ENCODE measurements at regions not wholly inside any gene's neighbourhood (a gene's known extent, or its start where the extent isn't known, plus 50 kb on each side); places are given as distances from the start of the nearest gene placed in this dataset.

- H3K27me3 ChIP-seq (ENCODE audit: control insufficient read depth in 2 of 2, insufficient read depth in 2 of 2, low read length in 2 of 2), result no peaks in the 10 kb centered on the region
- no peak overlapping the region for H3K4me3 Mint-ChIP-seq
- no peak overlapping the region for H3K4me2 ChIP-seq (replicated peaks; ENCODE audit: extremely low read depth, low read length, poor library complexity, severe bottlenecking)
- H3K27ac ChIP-seq (ENCODE audit: low read depth in 1 of 2, low read length in 2 of 2), result no peak overlapping the region
- peaks cover 7 to 10% of the 10 kb centered on the region in 2 donors for H3K9me3 ChIP-seq (replicated peaks in 1 of 2; ENCODE audit: control insufficient read depth in 1 of 2, insufficient read depth in 1 of 2, low read length in 2 of 2)
- H3K36me3 ChIP-seq (replicated peaks in 1 of 2; ENCODE audit: control insufficient read depth in 1 of 2, insufficient read depth in 2 of 2, low read length in 2 of 2), result no peaks in the 10 kb centered on the region
- WGBS (ENCODE audit: insufficient coverage), result 94% methylated on average over 4 of the region's 9 CpGs
- H2AFZ ChIP-seq (ENCODE audit: insufficient read depth, low read depth, low read length, poor library complexity, severe bottlenecking), result no peak overlapping the region
- no peaks in the 10 kb centered on the region for H3K79me2 ChIP-seq (ENCODE audit: insufficient read depth, low read length)
- H3K9me3 Mint-ChIP-seq, result peaks cover 2 to 23% (median 9%) of the 10 kb centered on the region in 7 donors
- H3K27me3 Mint-ChIP-seq (ENCODE audit: low read depth in 3 of 3), result peaks cover 0 to 3% (median 0%) of the 10 kb centered on the region in 3 donors
- no peak for TF ChIP-seq CTCF (IDR thresholded peaks at IDR 0.05)
- H3K36me3 Mint-ChIP-seq, result no peaks in the 10 kb centered on the region
- DNase-seq, result no peak
- H3K4me3 ChIP-seq (replicated peaks in 1 of 3; ENCODE audit: low read depth in 2 of 3, low read length in 3 of 3), result no peak overlapping the region
- H3K4me1 ChIP-seq (ENCODE audit: control insufficient read depth in 1 of 2, insufficient read depth in 2 of 2, low read length in 2 of 2), result peaks cover 11 to 15% of the 10 kb centered on the region in 2 donors
- intact Hi-C loops (cut with micrococcal nuclease), result no loop called here
- H4K20me1 ChIP-seq (ENCODE audit: insufficient read depth, low read length), result no peaks in the 10 kb centered on the region
- peaks cover 14% of the 10 kb centered on the region for H3K4me1 Mint-ChIP-seq
- no peak overlapping the region for H3K9ac ChIP-seq (ENCODE audit: insufficient read depth, low read length, poor library complexity, severe bottlenecking)
- peak overlapping the region in 1 of 7 donors; percentile 84 for H3K27ac Mint-ChIP-seq
Observed at GRCh38 chr21:35427320-35428000, 378.4 kb upstream of the RUNX1 start.

- H2AFZ ChIP-seq (ENCODE audit: insufficient read depth, low read depth, low read length, poor library complexity, severe bottlenecking), result no peak overlapping the region
- H3K4me1 ChIP-seq (ENCODE audit: control insufficient read depth in 1 of 2, insufficient read depth in 2 of 2, low read length in 2 of 2), result peaks cover 11 to 15% of the 10 kb centered on the region in 2 donors
- peaks cover 2 to 23% (median 10%) of the 10 kb centered on the region in 7 donors for H3K9me3 Mint-ChIP-seq
- peaks cover 0 to 3% (median 0%) of the 10 kb centered on the region in 3 donors for H3K27me3 Mint-ChIP-seq (ENCODE audit: low read depth in 3 of 3)
- H3K9me3 ChIP-seq (replicated peaks in 1 of 2; ENCODE audit: control insufficient read depth in 1 of 2, insufficient read depth in 1 of 2, low read length in 2 of 2), result peaks cover 6 to 10% of the 10 kb centered on the region in 2 donors
- H3K27ac Mint-ChIP-seq, result no peak overlapping the region
- H3K36me3 Mint-ChIP-seq, result no peaks in the 10 kb centered on the region
- peaks cover 14% of the 10 kb centered on the region for H3K4me1 Mint-ChIP-seq
- WGBS (ENCODE audit: insufficient coverage), result no CpG with 5 or more reads among the region's 2 CpGs
- H3K4me2 ChIP-seq (replicated peaks; ENCODE audit: extremely low read depth, low read length, poor library complexity, severe bottlenecking), result no peak overlapping the region
- TF ChIP-seq CTCF (IDR thresholded peaks at IDR 0.05), result no peak
- H3K27ac ChIP-seq (ENCODE audit: low read depth in 1 of 2, low read length in 2 of 2), result no peak overlapping the region
- H3K9ac ChIP-seq (ENCODE audit: insufficient read depth, low read length, poor library complexity, severe bottlenecking), result no peak overlapping the region
- H3K79me2 ChIP-seq (ENCODE audit: insufficient read depth, low read length), result no peaks in the 10 kb centered on the region
- DNase-seq, result no peak
- H4K20me1 ChIP-seq (ENCODE audit: insufficient read depth, low read length), result no peaks in the 10 kb centered on the region
- H3K4me3 Mint-ChIP-seq, result no peak overlapping the region
- no peaks in the 10 kb centered on the region for H3K36me3 ChIP-seq (replicated peaks in 1 of 2; ENCODE audit: control insufficient read depth in 1 of 2, insufficient read depth in 2 of 2, low read length in 2 of 2)
- no peak overlapping the region for H3K4me3 ChIP-seq (replicated peaks in 1 of 3; ENCODE audit: low read depth in 2 of 3, low read length in 3 of 3)
- intact Hi-C loops (cut with micrococcal nuclease), result no loop called here
- no peaks in the 10 kb centered on the region for H3K27me3 ChIP-seq (ENCODE audit: control insufficient read depth in 2 of 2, insufficient read depth in 2 of 2, low read length in 2 of 2)
Observed at GRCh38 chr21:35426897-35427296, 377.8 kb upstream of the RUNX1 start.

Measured in CD14-positive monocyte (primary cell).